GM06990 (cell line): ENCODE measurements at regions not wholly inside any gene's neighbourhood (a gene's known extent, or its start where the extent isn't known, plus 50 kb on each side); places are given as distances from the start of the nearest gene placed in this dataset.

ENCODE experiments used
- DNase-seq: peaks from one replicate; pipeline ENCODE4 v3.0.0-alpha.2; 2011; ENCODE audit not compliant: insufficient read length; ENCODE audit errors: extremely low read depth
- H3K27me3 ChIP-seq: replicated peaks from 2 replicates; pipeline ENCODE4 v1.6.0; 2011; ENCODE audit warnings: low read length; ENCODE audit not compliant: control insufficient read depth, insufficient read depth
- H3K36me3 ChIP-seq: 2 replicates; pipeline ENCODE4 v1.5.1; 2011; ENCODE audit warnings: low read length; ENCODE audit not compliant: control insufficient read depth, insufficient read depth
- H3K4me3 ChIP-seq: replicated peaks from 2 replicates; pipeline ENCODE4 v1.5.1; 2011; ENCODE audit warnings: low read depth, mild to moderate bottlenecking, control low read depth, low read length
- TF ChIP-seq, protein P1 (sequence below): IDR thresholded peaks from 2 replicates; pipeline ENCODE4 v1.5.1; 2011; ENCODE audit warnings: low read length, control low read depth, mild to moderate bottlenecking, inconsistent platforms; ENCODE audit not compliant: insufficient read depth, poor library complexity, severe bottlenecking

DNA sequence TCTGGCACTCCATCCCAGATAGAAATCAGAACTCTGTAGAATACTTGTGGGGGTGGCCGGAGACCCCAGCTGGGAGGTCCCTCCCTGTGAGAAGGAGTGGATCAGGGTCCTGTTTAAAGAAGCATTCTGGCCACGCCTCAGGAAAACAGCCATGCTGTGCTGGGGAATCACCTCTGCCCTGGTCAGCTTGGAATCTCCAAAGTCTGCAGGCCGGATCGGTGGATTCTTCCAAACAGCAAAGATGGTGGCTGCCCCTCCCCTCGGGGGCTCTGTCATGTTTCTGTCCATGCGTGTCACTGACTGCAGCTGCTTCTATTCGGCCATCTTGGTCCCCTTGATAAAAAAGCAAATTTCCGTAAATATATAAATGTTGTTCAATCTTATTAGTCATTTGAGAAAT, 365.9 kb downstream of the JRKL start:
- Histone ChIP-seq H3K27me3 (no peaks in the 10 kb centered on the region), H3K4me3 (no peak overlapping the region), H3K36me3 (no peaks in the 10 kb centered on the region)
- no peak for DNase-seq
- TF ChIP-seq, protein P1, sequence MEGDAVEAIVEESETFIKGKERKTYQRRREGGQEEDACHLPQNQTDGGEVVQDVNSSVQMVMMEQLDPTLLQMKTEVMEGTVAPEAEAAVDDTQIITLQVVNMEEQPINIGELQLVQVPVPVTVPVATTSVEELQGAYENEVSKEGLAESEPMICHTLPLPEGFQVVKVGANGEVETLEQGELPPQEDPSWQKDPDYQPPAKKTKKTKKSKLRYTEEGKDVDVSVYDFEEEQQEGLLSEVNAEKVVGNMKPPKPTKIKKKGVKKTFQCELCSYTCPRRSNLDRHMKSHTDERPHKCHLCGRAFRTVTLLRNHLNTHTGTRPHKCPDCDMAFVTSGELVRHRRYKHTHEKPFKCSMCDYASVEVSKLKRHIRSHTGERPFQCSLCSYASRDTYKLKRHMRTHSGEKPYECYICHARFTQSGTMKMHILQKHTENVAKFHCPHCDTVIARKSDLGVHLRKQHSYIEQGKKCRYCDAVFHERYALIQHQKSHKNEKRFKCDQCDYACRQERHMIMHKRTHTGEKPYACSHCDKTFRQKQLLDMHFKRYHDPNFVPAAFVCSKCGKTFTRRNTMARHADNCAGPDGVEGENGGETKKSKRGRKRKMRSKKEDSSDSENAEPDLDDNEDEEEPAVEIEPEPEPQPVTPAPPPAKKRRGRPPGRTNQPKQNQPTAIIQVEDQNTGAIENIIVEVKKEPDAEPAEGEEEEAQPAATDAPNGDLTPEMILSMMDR = no peak

DNA sequence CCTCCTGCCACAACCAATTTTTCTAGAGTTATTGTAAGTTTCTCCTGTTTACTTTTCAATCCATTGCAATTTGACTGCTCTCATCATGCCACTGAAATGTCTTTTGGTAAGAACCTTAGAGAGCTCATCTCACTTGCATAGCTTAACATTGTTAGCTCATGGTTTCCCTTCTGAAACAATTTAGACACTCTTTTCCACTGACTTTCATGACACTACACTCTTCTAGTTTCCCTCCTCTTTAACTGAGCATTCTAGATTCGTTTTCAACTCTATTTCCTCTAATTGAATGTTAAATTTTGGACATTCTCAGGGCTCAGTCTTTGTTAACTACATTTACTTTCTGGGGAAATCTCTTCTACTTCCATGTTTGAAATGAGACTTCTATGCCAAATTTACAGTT, 369.1 kb downstream of the JRKL start:
- Histone ChIP-seq H3K27me3 (no peaks in the 10 kb centered on the region), H3K36me3 (no peaks in the 10 kb centered on the region), H3K4me3 (no peak overlapping the region)
- TF ChIP-seq, protein P1 = no peak
- no peak for DNase-seq

DNA sequence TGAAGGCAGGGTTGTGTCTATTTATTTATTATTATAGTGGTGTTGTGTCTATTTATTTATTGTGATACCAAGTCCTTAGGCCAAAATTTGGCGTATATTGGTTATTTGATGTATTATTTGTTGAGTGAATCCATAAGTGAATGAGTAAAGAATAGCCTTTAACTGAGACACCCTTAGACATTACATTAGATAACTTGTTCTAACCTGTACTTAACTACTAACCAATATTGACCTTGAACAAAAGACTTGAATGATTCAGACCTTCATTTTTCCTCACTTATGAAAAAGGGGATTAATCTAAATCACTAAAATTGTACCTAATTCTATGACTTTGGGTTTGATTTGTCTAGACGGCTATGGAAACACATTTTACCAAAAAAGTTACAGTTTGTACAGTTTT, 370.5 kb downstream of the JRKL start:
- Histone ChIP-seq H3K4me3 (no peak overlapping the region), H3K27me3 (no peaks in the 10 kb centered on the region), H3K36me3 (no peaks in the 10 kb centered on the region)
- TF ChIP-seq, protein P1 = no peak
- no peak for DNase-seq

DNA sequence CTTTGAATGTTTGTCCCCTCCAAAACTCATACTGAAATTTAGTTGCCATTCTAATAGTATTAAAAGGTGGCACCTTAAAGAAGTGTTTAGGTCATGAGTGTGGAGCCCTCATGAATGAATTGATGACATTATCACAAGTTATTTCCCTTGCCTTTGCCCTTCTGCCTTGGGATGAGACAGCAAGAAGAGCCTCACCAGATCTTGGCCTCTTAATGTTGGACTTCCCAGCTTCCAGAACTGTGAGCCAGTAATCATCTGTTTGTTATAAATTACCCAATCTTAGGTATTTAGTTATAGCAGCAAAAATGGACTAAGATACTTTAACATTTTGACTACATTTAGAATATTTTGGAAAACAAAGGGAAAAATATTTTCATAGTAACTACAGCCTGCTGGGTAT, 371.0 kb downstream of the JRKL start:
- TF ChIP-seq, protein P1 = no peak
- Histone ChIP-seq H3K4me3 (no peak overlapping the region), H3K36me3 (no peaks in the 10 kb centered on the region), H3K27me3 (no peaks in the 10 kb centered on the region)
- DNase-seq = no peak

DNA sequence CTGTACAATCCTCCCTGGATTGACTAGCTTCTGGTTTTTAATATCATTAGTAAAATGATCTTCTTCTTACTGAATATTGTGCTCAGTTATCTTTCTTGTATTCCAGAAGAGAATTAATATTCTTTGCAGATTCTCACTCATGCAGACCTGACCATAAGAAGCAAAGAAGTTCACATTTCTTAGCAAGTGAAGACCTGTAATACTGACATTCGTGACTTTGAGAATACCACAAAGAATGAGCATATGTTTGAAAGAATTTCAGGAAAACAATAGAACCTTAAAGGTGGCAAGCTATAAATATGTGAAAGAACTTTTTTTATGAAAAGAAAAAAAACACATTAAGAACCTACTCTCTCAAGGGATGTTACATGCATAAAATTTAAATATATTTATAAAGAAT, 371.6 kb downstream of the JRKL start:
- TF ChIP-seq, protein P1 = no peak
- Histone ChIP-seq H3K27me3 (no peaks in the 10 kb centered on the region), H3K4me3 (no peak overlapping the region), H3K36me3 (no peaks in the 10 kb centered on the region)
- no peak for DNase-seq

DNA sequence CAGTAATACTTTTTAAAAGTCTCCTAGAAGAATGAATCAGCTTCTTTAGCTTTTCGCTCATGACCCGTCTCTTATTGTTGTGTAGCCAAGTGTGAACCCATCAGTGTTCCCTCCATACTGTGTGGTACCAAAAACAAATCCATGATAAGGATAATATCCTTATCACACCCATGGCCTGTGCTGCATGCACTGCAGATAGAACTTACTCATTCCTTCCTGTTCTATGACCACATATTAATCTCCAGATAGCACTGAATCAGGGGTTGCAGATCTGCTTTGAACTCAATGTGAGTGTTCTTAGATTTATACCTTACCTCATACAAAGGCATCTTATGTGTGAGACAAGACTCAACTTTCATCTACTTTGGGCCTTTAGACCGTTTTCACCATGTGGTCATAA, 373.4 kb downstream of the JRKL start:
- H3K36me3 ChIP-seq = no peaks in the 10 kb centered on the region
- DNase-seq = no peak
- H3K4me3 ChIP-seq = no peak overlapping the region
- no peaks in the 10 kb centered on the region for H3K27me3 ChIP-seq
- TF ChIP-seq, protein P1 = no peak
